ENCODE measurements at regions not wholly inside any gene's neighbourhood (a gene's known extent, or its start where the extent isn't known, plus 50 kb on each side); places are given as distances from the start of the nearest gene placed in this dataset.
A peak's percentile ranks its signal among the peaks of the same experiment; 100 is the strongest.

GRCh38 chr7:25754333-25754732 is 397.7 kb upstream of the NFE2L3 start:
- TF ChIP-seq, protein P1, sequence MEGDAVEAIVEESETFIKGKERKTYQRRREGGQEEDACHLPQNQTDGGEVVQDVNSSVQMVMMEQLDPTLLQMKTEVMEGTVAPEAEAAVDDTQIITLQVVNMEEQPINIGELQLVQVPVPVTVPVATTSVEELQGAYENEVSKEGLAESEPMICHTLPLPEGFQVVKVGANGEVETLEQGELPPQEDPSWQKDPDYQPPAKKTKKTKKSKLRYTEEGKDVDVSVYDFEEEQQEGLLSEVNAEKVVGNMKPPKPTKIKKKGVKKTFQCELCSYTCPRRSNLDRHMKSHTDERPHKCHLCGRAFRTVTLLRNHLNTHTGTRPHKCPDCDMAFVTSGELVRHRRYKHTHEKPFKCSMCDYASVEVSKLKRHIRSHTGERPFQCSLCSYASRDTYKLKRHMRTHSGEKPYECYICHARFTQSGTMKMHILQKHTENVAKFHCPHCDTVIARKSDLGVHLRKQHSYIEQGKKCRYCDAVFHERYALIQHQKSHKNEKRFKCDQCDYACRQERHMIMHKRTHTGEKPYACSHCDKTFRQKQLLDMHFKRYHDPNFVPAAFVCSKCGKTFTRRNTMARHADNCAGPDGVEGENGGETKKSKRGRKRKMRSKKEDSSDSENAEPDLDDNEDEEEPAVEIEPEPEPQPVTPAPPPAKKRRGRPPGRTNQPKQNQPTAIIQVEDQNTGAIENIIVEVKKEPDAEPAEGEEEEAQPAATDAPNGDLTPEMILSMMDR (IDR thresholded peaks at IDR 0.05): no peak
- TF ChIP-seq POLR2AphosphoS5 (IDR thresholded peaks at IDR 0.05): peak; percentile 45 to 59
- Histone ChIP-seq H3K4me1 (peaks cover 10 to 85% (median 75%) of the 10 kb centered on the region in 4 donors), H3K27ac (replicated peaks in 1 of 4) (peak overlapping the region; percentile 77 to 87 (median 80)), H3K27me3 (no peaks in the 10 kb centered on the region), H3K36me3 (no peaks in the 10 kb centered on the region), H3K4me3 (no peak overlapping the region), H3K9me3 (no peaks in the 10 kb centered on the region)
- intact Hi-C loops (cut with DNase I): loop anchor here (10.0 kb wide), 1 partner anchor 90 kb away; no protein-coding TSS in a partner anchor
- 55% methylated on average over 7 of the region's 7 CpGs for WGBS
- DNase-seq (ENCODE audit: extremely low spot score): no peak

DNA sequence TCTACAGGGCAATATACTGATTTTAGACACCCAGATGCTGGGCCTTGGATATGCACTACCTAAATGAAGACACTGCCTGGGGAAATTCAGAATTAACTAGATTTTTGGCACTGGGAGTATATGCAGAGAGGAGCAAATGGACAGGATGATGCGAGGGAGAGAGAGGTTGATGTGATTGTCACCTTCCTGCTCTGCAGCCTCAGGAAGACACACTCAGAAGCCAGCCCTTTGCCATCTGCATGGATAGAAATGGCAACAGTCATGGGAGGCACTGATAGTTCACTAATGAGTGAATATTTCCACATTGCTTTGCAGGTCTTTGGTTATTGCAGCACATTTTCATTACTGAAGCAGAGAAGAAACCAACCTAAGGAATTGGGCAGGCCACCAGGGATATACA is 397.2 kb upstream of the NFE2L3 start:
- H3K27ac ChIP-seq (replicated peaks in 1 of 4): peak overlapping the region; percentile 77 to 87 (median 80)
- H3K27me3 ChIP-seq: no peaks in the 10 kb centered on the region
- no peak for DNase-seq (ENCODE audit: extremely low spot score)
- 83% methylated on average over 1 of the region's 1 CpG for WGBS
- H3K9me3 ChIP-seq: no peaks in the 10 kb centered on the region
- TF ChIP-seq POLR2A (IDR thresholded peaks at IDR 0.05; ENCODE audit: low read depth): no peak
- TF ChIP-seq POLR2AphosphoS5 (IDR thresholded peaks at IDR 0.05): no peak
- TF ChIP-seq EP300 (IDR thresholded peaks at IDR 0.05): no peak
- TF ChIP-seq, protein P1 (IDR thresholded peaks at IDR 0.05): no peak
- no peaks in the 10 kb centered on the region for H3K36me3 ChIP-seq
- H3K4me1 ChIP-seq: peaks cover 10 to 89% (median 77%) of the 10 kb centered on the region in 4 donors
- H3K4me3 ChIP-seq: no peak overlapping the region
- intact Hi-C loops (cut with DNase I): loop anchor here (10.0 kb wide), 1 partner anchor 90 kb away; no protein-coding TSS in a partner anchor

DNA sequence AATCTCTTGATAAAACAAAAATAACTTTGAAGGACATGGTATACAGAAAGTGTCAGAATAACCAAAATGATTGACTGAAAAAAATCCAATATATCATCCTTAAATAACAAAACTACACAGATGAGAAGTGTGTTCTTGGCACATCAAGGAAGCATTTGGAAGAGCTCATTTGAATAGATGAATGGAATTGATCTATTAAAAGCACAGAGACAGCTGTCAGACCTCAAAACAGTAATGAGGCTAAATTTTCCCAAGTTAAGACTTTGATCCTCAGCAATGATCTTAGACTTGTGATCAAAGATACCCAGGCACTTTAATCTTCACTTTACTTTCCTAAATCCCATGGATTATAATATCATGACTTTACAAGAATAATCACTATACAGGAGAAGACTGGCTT is 395.4 kb upstream of the NFE2L3 start:
- H3K36me3 ChIP-seq: no peaks in the 10 kb centered on the region
- no peaks in the 10 kb centered on the region for H3K9me3 ChIP-seq
- no peak overlapping the region for H3K4me3 ChIP-seq
- peaks cover 0 to 79% (median 60%) of the 10 kb centered on the region in 4 donors for H3K4me1 ChIP-seq
- no peak for TF ChIP-seq POLR2AphosphoS5 (IDR thresholded peaks at IDR 0.05)
- DNase-seq (ENCODE audit: extremely low spot score): no peak
- peak overlapping the region; percentile 30 to 53 (median 38) for H3K27ac ChIP-seq (replicated peaks in 1 of 4)
- intact Hi-C loops (cut with DNase I): loop anchor here (10.0 kb wide), 1 partner anchor 88 kb away; no protein-coding TSS in a partner anchor
- H3K27me3 ChIP-seq: no peaks in the 10 kb centered on the region

- peaks cover 0 to 59% (median 41%) of the 10 kb centered on the region in 4 donors for H3K4me1 ChIP-seq
- TF ChIP-seq, protein P1 (IDR thresholded peaks at IDR 0.05): no peak
- TF ChIP-seq EP300 (IDR thresholded peaks at IDR 0.05) (no peak), POLR2A (IDR thresholded peaks at IDR 0.05; ENCODE audit: low read depth) (no peak), POLR2AphosphoS5 (IDR thresholded peaks at IDR 0.05) (no peak)
- no peak overlapping the region for H3K27ac ChIP-seq (replicated peaks in 1 of 4)
- no peaks in the 10 kb centered on the region for H3K27me3 ChIP-seq
- no peak overlapping the region for H3K4me3 ChIP-seq
- no peaks in the 10 kb centered on the region for H3K9me3 ChIP-seq
- 85% methylated on average over 4 of the region's 4 CpGs for WGBS
- intact Hi-C loops (cut with DNase I): loop anchor here (10.0 kb wide), 1 partner anchor 86 kb away; no protein-coding TSS in a partner anchor
- DNase-seq (ENCODE audit: extremely low spot score): no peak
- H3K36me3 ChIP-seq: no peaks in the 10 kb centered on the region
Measured at GRCh38 chr7:25758559-25758958, 393.4 kb upstream of the NFE2L3 start.

GRCh38 chr7:25759286-25759685 is 392.7 kb upstream of the NFE2L3 start:
- TF ChIP-seq POLR2AphosphoS5 (IDR thresholded peaks at IDR 0.05) (no peak), EP300 (IDR thresholded peaks at IDR 0.05) (no peak), POLR2A (IDR thresholded peaks at IDR 0.05; ENCODE audit: low read depth) (no peak)
- TF ChIP-seq, protein P1 (IDR thresholded peaks at IDR 0.05): no peak
- Histone ChIP-seq H3K9me3 (no peaks in the 10 kb centered on the region), H3K27ac (replicated peaks in 1 of 4) (no peak overlapping the region), H3K4me3 (no peak overlapping the region), H3K4me1 (peaks cover 0 to 52% (median 34%) of the 10 kb centered on the region in 4 donors), H3K27me3 (no peaks in the 10 kb centered on the region), H3K36me3 (no peaks in the 10 kb centered on the region)
- intact Hi-C loops (cut with DNase I): loop anchor here (10.0 kb wide), 1 partner anchor 86 kb away; no protein-coding TSS in a partner anchor
- no peak for DNase-seq (ENCODE audit: extremely low spot score)
